GM18502 (cell line): ENCODE measurements at regions not wholly inside any gene's neighbourhood (a gene's known extent, or its start where the extent isn't known, plus 50 kb on each side); places are given as distances from the start of the nearest gene placed in this dataset.
"Not testable (repeated sequence)": the region's sequence is repeated elsewhere in the genome, so short reads cannot be mapped to it uniquely, and the experiment has no call there.

Experiments
- ATAC-seq: cut with Tn5 transposase; IDR thresholded peaks from one replicate; pipeline ENCODE4 v1.9.1; 2021; ENCODE audit warnings: mild to moderate bottlenecking; ENCODE audit not compliant: unreplicated experiment, poor library complexity

GRCh38 chr2:150124739-150125138, 362.7 kb downstream of the RND3 start:
- no peak for ATAC-seq

GRCh38 chr2:150122871-150123613, 364.4 kb downstream of the RND3 start:
- ATAC-seq = no peak

DNA sequence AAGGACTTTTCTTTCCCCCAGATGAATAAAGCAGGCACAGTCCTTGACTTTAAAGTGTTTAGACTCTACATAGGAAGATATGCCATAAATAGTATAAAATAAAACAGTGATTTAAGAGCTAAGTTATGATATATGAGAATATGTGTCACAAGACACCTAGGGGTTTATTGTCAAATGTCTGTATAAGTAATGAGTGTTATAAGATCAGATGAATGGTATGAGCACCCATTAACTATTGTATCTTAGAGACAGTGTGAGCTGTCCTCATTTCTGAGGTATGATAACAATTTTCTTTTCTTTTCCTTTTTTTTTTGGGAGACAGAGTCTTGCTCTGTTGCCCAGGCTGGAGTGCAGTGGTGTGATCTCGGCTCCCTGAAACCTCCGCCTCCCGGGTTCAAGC, 365.3 kb downstream of the RND3 start:
- ATAC-seq = no peak

DNA sequence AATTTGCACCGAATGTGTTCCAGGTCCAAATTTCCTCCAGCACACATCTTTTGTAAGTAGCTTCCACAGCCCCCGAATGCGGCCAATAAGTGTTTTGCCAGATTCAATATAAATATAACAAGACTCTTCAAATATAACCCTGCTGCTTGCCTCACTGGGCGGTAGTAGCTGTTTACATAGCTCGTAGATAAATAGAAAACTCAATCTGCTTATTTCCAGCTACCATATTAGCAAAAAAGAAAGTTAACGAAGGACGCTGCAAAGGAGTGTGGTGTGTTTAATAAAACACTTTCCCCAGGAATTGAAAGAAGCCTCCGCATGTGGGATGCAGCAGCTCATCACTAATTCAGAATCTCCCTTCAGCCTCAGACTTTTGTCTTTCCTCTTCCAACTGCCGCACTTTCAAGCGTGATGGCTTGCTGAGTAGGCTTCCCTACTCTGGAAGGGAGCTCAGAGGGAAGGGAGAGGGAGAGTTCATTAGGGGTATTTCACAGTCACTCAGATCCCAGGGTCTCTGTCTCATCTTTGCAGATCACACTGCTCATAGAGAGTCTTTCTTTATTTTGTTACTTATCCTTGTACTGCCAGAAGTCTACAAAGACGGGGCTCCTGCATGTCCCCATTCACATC, 367.0 kb downstream of the RND3 start:
- no peak for ATAC-seq

DNA sequence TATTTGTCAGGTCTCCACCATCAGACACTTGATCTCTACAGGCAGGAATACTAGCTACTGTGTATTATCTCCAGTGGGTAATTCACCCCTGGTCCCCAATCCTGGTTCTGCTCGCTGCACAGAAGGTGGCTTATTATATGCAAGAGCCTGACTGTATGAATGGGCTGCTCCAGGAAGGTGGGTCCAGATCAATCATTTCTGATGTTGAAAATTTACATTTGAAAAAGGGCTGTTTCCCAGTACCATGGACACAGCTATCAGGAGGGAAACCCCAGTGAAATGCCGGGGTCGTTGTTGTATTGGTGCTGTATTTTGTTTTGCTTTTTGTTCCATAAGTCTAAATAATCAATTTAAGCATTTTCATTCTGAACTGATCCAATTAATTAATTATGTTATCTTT, 367.6 kb downstream of the RND3 start:
- ATAC-seq = no peak

DNA sequence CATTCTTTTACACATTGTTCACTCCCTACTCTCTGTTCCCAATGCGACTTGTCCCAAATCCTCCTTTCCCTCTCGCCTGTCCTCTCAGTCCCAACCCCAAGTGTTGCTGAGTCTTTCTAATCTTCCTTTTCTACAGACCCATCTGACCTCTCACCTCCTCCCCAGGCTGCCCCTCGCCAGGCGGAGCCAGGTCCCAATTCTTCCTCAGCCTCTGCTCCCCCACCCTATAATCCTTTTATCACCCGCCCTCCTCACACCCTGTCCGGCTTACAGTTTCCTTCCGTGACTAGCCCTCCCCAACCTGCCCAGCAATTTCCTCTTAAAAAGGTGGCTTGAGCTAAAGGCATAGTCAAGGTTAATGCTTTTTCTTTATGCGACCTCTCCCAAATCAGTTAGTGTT, 373.4 kb downstream of the RND3 start:
- ATAC-seq = not testable (repeated sequence)

- no peak for ATAC-seq
Measured at GRCh38 chr2:150110548-150110947, 376.9 kb downstream of the RND3 start.

- ATAC-seq = no peak
Measured at GRCh38 chr2:150109912-150110311, 377.6 kb downstream of the RND3 start.

DNA sequence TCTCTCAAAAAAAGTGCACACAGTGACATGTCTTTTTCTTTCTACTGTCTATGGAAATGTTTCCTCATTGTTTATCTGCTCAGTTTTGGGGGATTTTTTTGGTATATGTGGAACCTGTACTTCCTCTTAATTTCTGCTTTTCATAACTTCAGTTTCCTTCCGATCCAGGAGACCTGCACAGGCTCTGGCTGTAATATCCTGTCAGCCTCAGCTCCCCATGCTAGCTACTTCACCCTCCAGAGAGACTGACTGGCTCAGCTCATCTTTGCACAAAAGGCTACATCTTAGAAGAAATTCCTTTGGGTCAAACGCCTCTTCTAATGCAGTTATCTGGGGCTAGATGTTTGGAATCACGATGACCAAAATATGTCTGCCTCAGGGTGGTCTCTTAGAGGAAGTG, 378.4 kb downstream of the RND3 start:
- ATAC-seq = no peak

- ATAC-seq = no peak
Measured at GRCh38 chr2:150107816-150108215, 379.7 kb downstream of the RND3 start.

- no peak for ATAC-seq
Measured at GRCh38 chr2:150107170-150107569, 380.3 kb downstream of the RND3 start.

- ATAC-seq = no peak
Measured at GRCh38 chr2:150101947-150102346, 385.5 kb downstream of the RND3 start.

DNA sequence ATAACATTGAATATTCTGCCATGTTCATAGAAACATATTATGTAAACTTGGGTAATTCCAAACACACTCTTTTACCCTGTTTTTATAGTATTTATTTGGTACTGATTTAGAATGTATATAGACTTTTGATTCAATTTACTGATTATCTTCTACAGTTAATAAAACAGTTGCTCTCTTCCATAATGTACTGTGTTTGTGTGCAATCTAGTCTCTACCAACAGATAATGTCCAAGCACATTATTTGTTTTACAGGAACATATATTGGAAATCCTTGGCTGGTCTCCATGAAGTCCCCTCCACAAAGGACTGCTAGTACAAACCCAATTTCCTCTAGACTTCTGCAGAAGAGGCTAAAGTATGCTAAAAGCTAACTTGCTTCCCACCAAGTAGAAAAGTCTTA, 386.6 kb downstream of the RND3 start:
- ATAC-seq = no peak

DNA sequence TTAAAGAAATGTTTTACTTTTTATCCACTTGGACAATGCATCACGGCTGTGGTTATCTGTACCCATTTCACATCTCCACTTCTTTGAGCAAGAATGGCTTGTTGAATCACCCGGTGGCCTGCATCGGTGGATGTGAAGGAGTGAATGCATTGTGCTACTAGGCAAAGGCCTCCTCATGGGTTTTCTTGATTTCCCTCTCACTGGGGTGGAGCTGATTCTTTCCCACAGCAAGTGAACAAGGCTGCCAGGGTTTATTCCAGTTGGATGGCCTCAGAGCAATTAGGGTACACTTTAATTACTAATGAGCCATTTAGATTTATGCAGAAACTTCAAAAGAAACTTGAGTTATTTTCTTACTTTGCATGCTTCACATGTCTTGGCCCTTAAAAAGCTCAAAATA, 387.1 kb downstream of the RND3 start:
- ATAC-seq = no peak

DNA sequence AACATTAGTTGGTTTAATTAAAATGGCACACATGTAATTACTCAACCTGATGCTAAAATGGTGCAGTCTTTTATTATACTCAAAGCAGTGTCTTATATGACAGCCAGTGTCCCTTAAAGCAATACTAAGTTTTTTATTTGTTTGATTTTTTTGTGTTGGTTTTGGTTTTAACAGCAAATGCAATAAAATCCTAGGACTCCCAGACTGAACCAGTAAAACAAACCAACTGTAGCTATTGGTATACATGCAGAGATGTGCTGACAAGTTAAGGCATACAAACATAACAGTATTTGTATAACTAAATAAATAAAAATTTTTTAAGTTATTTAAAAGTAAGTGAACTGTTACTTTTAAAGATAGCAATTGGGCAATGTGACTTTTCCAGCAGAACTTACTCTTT, 387.7 kb downstream of the RND3 start:
- no peak for ATAC-seq

GRCh38 chr2:150097901-150098531, 389.5 kb downstream of the RND3 start:
- ATAC-seq = no peak

- no peak for ATAC-seq
Measured at GRCh38 chr2:150097402-150097801, 390.1 kb downstream of the RND3 start.

- no peak for ATAC-seq
Measured at GRCh38 chr2:150095361-150096095, 391.9 kb downstream of the RND3 start.

- no peak for ATAC-seq
Measured at GRCh38 chr2:150091846-150092245, 395.6 kb downstream of the RND3 start.

- no peak for ATAC-seq
Measured at GRCh38 chr2:150090031-150090430, 397.4 kb downstream of the RND3 start.

- no peak for ATAC-seq
Measured at GRCh38 chr2:150088538-150088937, 398.9 kb downstream of the RND3 start.
